AG09309 (cell line): ENCODE measurements at regions not wholly inside any gene's neighbourhood (a gene's known extent, or its start where the extent isn't known, plus 50 kb on each side); places are given as distances from the start of the nearest gene placed in this dataset.

ENCODE experiments used
- DNase-seq: peaks from one replicate; pipeline ENCODE4 v3.0.0-alpha.2; 2010; ENCODE audit warnings: low read depth
- H3K4me3 ChIP-seq: 2 replicates; pipeline ENCODE4 v1.5.1; 2011; ENCODE audit warnings: mild to moderate bottlenecking, low read depth, low read length, moderate library complexity; ENCODE audit not compliant: control insufficient read depth
- CTCF ChIP-seq: IDR thresholded peaks from 2 replicates; pipeline ENCODE4 v1.5.1; 2011; ENCODE audit warnings: mild to moderate bottlenecking, low read depth, low read length, inconsistent platforms; ENCODE audit not compliant: insufficient read depth, control insufficient read depth; ENCODE audit errors: missing control alignments

- no peak for DNase-seq
- H3K4me3 ChIP-seq = no peak overlapping the region
- no peak for TF ChIP-seq CTCF
Observed at GRCh38 chr21:35679076-35679475, 381.2 kb downstream of the SETD4 start.

- TF ChIP-seq CTCF = no peak
Observed at GRCh38 chr21:35678393-35678792, 381.9 kb downstream of the SETD4 start.

GRCh38 chr21:35677298-35677841, 383.0 kb downstream of the SETD4 start:
- no peak for DNase-seq
- H3K4me3 ChIP-seq = no peak overlapping the region
- TF ChIP-seq CTCF = no peak

More at GRCh38 chr21:35678393-35678792, 381.9 kb downstream of the SETD4 start:
- no peak for DNase-seq
- no peak overlapping the region for H3K4me3 ChIP-seq

GRCh38 chr21:35674895-35675470, 385.3 kb downstream of the SETD4 start:
- DNase-seq = no peak
- TF ChIP-seq CTCF = no peak
- no peak overlapping the region for H3K4me3 ChIP-seq

GRCh38 chr21:35674091-35674671, 386.1 kb downstream of the SETD4 start:
- no peak for DNase-seq
- no peak for TF ChIP-seq CTCF
- H3K4me3 ChIP-seq = no peak overlapping the region

GRCh38 chr21:35672313-35672712, 388.0 kb downstream of the SETD4 start:
- TF ChIP-seq CTCF = no peak
- no peak for DNase-seq

GRCh38 chr21:35664683-35665082, 395.6 kb downstream of the SETD4 start:
- no peak for DNase-seq
- H3K4me3 ChIP-seq = no peak overlapping the region
- TF ChIP-seq CTCF = no peak

More at GRCh38 chr21:35672313-35672712, 388.0 kb downstream of the SETD4 start:
- H3K4me3 ChIP-seq = no peak overlapping the region
